Peyer's patch (tissue), 4 donors: ENCODE measurements at regions not wholly inside any gene's neighbourhood (a gene's known extent, or its start where the extent isn't known, plus 50 kb on each side); places are given as distances from the start of the nearest gene placed in this dataset.

ENCODE experiments used
- POLR2A ChIP-seq, 2 donors: fragments of 450-650 bp; IDR thresholded peaks; one replicate each; pipeline ENCODE4 v1.5.1; 2017; ENCODE audit warnings: antibody characterized with exemption in 2 of 2, mild to moderate bottlenecking in 2 of 2, moderate library complexity in 2 of 2
- TF ChIP-seq, protein P1 (sequence below), 6 experiments: fragments of 450-650 bp in 4 of 6; fragments of 200-600 bp in 2 of 6; sonication (generic) in 1 of 6; IDR thresholded peaks; one replicate each; pipeline ENCODE4 v1.5.1; 2017 to 2019; ENCODE audit warnings: antibody characterized with exemption in 6 of 6, mild to moderate bottlenecking in 3 of 6, moderate library complexity in 1 of 6

DNA sequence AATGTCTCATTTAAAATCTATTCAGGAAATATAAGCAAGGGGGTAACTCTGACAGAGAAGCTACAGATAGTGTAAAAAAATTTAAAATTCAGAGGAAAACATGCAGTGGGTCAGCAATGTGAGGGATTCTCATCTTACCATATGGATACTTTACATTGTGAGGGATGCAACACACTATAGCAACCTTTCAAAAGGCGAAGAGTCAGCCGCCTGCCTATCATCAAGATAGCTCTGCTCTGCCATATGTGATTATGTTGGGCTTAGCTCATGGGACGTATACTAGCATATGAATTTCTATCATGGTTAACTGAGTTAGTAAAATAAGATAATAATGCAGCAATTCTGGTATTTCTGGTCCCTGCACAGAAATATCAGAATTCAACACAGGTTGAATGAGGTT is 130.9 kb downstream of the MAP3K7 start:
- TF ChIP-seq, protein P1, sequence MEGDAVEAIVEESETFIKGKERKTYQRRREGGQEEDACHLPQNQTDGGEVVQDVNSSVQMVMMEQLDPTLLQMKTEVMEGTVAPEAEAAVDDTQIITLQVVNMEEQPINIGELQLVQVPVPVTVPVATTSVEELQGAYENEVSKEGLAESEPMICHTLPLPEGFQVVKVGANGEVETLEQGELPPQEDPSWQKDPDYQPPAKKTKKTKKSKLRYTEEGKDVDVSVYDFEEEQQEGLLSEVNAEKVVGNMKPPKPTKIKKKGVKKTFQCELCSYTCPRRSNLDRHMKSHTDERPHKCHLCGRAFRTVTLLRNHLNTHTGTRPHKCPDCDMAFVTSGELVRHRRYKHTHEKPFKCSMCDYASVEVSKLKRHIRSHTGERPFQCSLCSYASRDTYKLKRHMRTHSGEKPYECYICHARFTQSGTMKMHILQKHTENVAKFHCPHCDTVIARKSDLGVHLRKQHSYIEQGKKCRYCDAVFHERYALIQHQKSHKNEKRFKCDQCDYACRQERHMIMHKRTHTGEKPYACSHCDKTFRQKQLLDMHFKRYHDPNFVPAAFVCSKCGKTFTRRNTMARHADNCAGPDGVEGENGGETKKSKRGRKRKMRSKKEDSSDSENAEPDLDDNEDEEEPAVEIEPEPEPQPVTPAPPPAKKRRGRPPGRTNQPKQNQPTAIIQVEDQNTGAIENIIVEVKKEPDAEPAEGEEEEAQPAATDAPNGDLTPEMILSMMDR (IDR thresholded peaks at IDR 0.05): no peak
- TF ChIP-seq POLR2A (IDR thresholded peaks at IDR 0.05): no peak
